ENCODE measurements at regions not wholly inside any gene's neighbourhood (a gene's known extent, or its start where the extent isn't known, plus 50 kb on each side); places are given as distances from the start of the nearest gene placed in this dataset.

- Histone ChIP-seq H3K9me3 (no peaks in the 10 kb centered on the region), H3K27ac (no peak overlapping the region), H3K27me3 (ENCODE audit: insufficient read depth in 3 of 3, low read length in 2 of 3) (no peaks in the 10 kb centered on the region), H3K4me3 (no peak overlapping the region), H3K4me1 (no peaks in the 10 kb centered on the region), H3K36me3 (ENCODE audit: insufficient read depth in 1 of 2, low read depth in 1 of 2) (no peaks in the 10 kb centered on the region)
- WGBS, 3 donors = 72 to 83% (median 80%) methylated on average over 4 of the region's 4 CpGs
- no peak for DNase-seq
- ATAC-seq = no peak
- no peak for TF ChIP-seq CTCF (IDR thresholded peaks at IDR 0.05)
- intact Hi-C loops (cut with DNase I) = no loop called here
Observed at GRCh38 chr6:22748681-22749080, 179.3 kb downstream of the HDGFL1 start.

- intact Hi-C loops (cut with DNase I) = no loop called here
- no peak overlapping the region for H3K27ac ChIP-seq
- DNase-seq (no peak), ATAC-seq (no peak)
- no peaks in the 10 kb centered on the region for H3K27me3 ChIP-seq (ENCODE audit: insufficient read depth in 3 of 3, low read length in 2 of 3)
- H3K4me3 ChIP-seq = no peak overlapping the region
- H3K36me3 ChIP-seq (ENCODE audit: insufficient read depth in 1 of 2, low read depth in 1 of 2) = no peaks in the 10 kb centered on the region
- no peaks in the 10 kb centered on the region for H3K9me3 ChIP-seq
- no peaks in the 10 kb centered on the region for H3K4me1 ChIP-seq
- WGBS, 3 donors = 91 to 94% (median 92%) methylated on average over 3 of the region's 3 CpGs
- TF ChIP-seq CTCF (IDR thresholded peaks at IDR 0.05) = no peak
Observed at GRCh38 chr6:22749696-22750095, 180.3 kb downstream of the HDGFL1 start.

GRCh38 chr6:22751223-22751622, 181.9 kb downstream of the HDGFL1 start:
- DNase-seq (no peak), ATAC-seq (no peak)
- TF ChIP-seq CTCF (IDR thresholded peaks at IDR 0.05) = no peak
- intact Hi-C loops (cut with DNase I) = no loop called here
- H3K4me1 ChIP-seq = no peaks in the 10 kb centered on the region
- no peak overlapping the region for H3K4me3 ChIP-seq
- WGBS, 3 donors = 84 to 94% (median 94%) methylated on average over 2 of the region's 2 CpGs
- no peak overlapping the region for H3K27ac ChIP-seq
- H3K9me3 ChIP-seq = no peaks in the 10 kb centered on the region
- H3K27me3 ChIP-seq (ENCODE audit: insufficient read depth in 3 of 3, low read length in 2 of 3) = no peaks in the 10 kb centered on the region
- H3K36me3 ChIP-seq (ENCODE audit: insufficient read depth in 1 of 2, low read depth in 1 of 2) = no peaks in the 10 kb centered on the region

GRCh38 chr6:22752522-22752921, 183.2 kb downstream of the HDGFL1 start:
- H3K27ac ChIP-seq = no peak overlapping the region
- ATAC-seq (no peak), DNase-seq (no peak)
- TF ChIP-seq CTCF (IDR thresholded peaks at IDR 0.05) = no peak
- H3K27me3 ChIP-seq (ENCODE audit: insufficient read depth in 3 of 3, low read length in 2 of 3) = no peaks in the 10 kb centered on the region
- no peaks in the 10 kb centered on the region for H3K36me3 ChIP-seq (ENCODE audit: insufficient read depth in 1 of 2, low read depth in 1 of 2)
- no peak overlapping the region for H3K4me3 ChIP-seq
- WGBS, 3 donors = 95 to 96% (median 96%) methylated on average over 2 of the region's 2 CpGs
- no peaks in the 10 kb centered on the region for H3K9me3 ChIP-seq
- no peaks in the 10 kb centered on the region for H3K4me1 ChIP-seq
- intact Hi-C loops (cut with DNase I) = no loop called here

- 27 to 39% (median 34%) methylated on average over 2 of the region's 2 CpGs for WGBS, 3 donors
- no peak overlapping the region for H3K27ac ChIP-seq
Observed at GRCh38 chr6:22754061-22754460, 184.7 kb downstream of the HDGFL1 start.

More at GRCh38 chr6:22754061-22754460, 184.7 kb downstream of the HDGFL1 start:
- intact Hi-C loops (cut with DNase I) = no loop called here
- no peaks in the 10 kb centered on the region for H3K27me3 ChIP-seq (ENCODE audit: insufficient read depth in 3 of 3, low read length in 2 of 3)
- DNase-seq (no peak), ATAC-seq (no peak)
- H3K36me3 ChIP-seq (ENCODE audit: insufficient read depth in 1 of 2, low read depth in 1 of 2) = no peaks in the 10 kb centered on the region
- H3K4me1 ChIP-seq = no peaks in the 10 kb centered on the region
- no peak overlapping the region for H3K4me3 ChIP-seq
- no peak for TF ChIP-seq CTCF (IDR thresholded peaks at IDR 0.05)
- no peaks in the 10 kb centered on the region for H3K9me3 ChIP-seq
